Nephron (organoid): ENCODE measurements at regions not wholly inside any gene's neighbourhood (a gene's known extent, or its start where the extent isn't known, plus 50 kb on each side); places are given as distances from the start of the nearest gene placed in this dataset.

Source experiments
- H3K27ac Mint-ChIP-seq, 3 experiments: 2 replicates each; pipeline ENCODE4 v1.8.0; 2020; ENCODE audit warnings: mixed read lengths in 3 of 3, mild to moderate bottlenecking in 2 of 3, moderate library complexity in 1 of 3
- H3K27me3 Mint-ChIP-seq: 2 replicates; pipeline ENCODE4 v1.8.0; 2021; ENCODE audit warnings: low read depth, mild to moderate bottlenecking, moderate library complexity, mixed read lengths
- H3K36me3 Mint-ChIP-seq: 2 replicates; pipeline ENCODE4 v1.8.0; 2020; ENCODE audit warnings: low read depth, mixed read lengths
- H3K4me1 Mint-ChIP-seq: 2 replicates; pipeline ENCODE4 v1.8.0; 2020; ENCODE audit warnings: mixed read lengths
- H3K4me3 Mint-ChIP-seq, 3 experiments: 2 replicates each; pipeline ENCODE4 v1.8.0; 2020; ENCODE audit warnings: mild to moderate bottlenecking in 3 of 3, mixed read lengths in 3 of 3, moderate library complexity in 2 of 3
- H3K9me3 Mint-ChIP-seq: 2 replicates; pipeline ENCODE4 v1.8.0; 2020; ENCODE audit warnings: mixed read lengths
- TF ChIP-seq, protein P1 (sequence below), 3 experiments: fragments of 200-600 bp; sonication (generic); IDR thresholded peaks; one replicate each; pipeline ENCODE4 v1.5.0; 2021; ENCODE audit warnings: antibody characterized with exemption in 3 of 3; ENCODE audit not compliant: unreplicated experiment in 3 of 3

DNA sequence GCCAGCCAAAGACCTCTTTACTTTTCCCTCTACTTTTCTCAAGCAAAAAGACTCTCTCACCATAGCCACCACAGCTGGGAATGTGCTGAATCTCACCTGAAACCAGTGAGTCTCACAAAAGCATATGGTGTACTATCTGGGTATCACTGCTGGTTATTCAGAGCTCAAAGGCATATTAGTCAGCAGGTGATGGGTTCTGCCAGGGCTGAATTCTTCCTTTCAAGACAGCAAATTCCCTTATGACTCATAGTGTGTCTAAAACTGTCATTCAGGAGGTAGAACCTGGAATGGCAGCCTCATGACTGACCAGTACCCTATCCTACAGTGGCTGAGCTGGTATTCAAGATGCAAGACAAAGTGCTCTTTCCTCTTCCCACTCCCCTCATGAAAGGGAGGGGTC, 2859.1 kb downstream of the PCDH9 start:
- no peak overlapping the region for H3K27ac Mint-ChIP-seq
- no peaks in the 10 kb centered on the region for H3K27me3 Mint-ChIP-seq
- H3K36me3 Mint-ChIP-seq, result peaks cover 4% of the 10 kb centered on the region
- no peak overlapping the region for H3K4me3 Mint-ChIP-seq
- H3K9me3 Mint-ChIP-seq, result peaks cover 22% of the 10 kb centered on the region
- H3K4me1 Mint-ChIP-seq, result no peaks in the 10 kb centered on the region
- TF ChIP-seq, protein P1, sequence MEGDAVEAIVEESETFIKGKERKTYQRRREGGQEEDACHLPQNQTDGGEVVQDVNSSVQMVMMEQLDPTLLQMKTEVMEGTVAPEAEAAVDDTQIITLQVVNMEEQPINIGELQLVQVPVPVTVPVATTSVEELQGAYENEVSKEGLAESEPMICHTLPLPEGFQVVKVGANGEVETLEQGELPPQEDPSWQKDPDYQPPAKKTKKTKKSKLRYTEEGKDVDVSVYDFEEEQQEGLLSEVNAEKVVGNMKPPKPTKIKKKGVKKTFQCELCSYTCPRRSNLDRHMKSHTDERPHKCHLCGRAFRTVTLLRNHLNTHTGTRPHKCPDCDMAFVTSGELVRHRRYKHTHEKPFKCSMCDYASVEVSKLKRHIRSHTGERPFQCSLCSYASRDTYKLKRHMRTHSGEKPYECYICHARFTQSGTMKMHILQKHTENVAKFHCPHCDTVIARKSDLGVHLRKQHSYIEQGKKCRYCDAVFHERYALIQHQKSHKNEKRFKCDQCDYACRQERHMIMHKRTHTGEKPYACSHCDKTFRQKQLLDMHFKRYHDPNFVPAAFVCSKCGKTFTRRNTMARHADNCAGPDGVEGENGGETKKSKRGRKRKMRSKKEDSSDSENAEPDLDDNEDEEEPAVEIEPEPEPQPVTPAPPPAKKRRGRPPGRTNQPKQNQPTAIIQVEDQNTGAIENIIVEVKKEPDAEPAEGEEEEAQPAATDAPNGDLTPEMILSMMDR (IDR thresholded peaks at IDR 0.05; ENCODE audit: unreplicated experiment in 3 of 3), result no peak

DNA sequence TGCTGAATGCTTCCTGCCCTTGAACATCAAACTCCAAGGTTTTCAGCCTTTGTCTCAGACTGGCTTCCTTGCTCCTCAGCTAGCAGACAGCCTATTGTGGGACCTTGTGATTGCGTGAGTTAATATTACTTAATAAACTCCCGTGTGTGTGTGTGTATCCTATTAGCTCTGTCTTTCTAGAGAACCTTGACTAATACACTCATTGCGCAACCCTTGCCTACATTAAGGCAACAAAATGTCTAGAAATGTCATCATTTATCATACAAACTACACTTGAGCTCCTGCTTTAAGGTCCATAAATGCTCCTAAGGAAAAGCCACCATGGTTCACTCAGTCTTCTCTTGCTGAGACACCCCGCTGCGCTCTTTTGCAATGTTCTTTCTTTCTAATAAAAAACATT, 2861.0 kb downstream of the PCDH9 start:
- Mint-ChIP-seq H3K27me3 (no peaks in the 10 kb centered on the region), H3K4me3 (no peak overlapping the region), H3K27ac (no peak overlapping the region), H3K36me3 (peaks cover 4% of the 10 kb centered on the region), H3K9me3 (peaks cover 19% of the 10 kb centered on the region), H3K4me1 (no peaks in the 10 kb centered on the region)
- TF ChIP-seq, protein P1 (IDR thresholded peaks at IDR 0.05; ENCODE audit: unreplicated experiment in 3 of 3), result no peak

DNA sequence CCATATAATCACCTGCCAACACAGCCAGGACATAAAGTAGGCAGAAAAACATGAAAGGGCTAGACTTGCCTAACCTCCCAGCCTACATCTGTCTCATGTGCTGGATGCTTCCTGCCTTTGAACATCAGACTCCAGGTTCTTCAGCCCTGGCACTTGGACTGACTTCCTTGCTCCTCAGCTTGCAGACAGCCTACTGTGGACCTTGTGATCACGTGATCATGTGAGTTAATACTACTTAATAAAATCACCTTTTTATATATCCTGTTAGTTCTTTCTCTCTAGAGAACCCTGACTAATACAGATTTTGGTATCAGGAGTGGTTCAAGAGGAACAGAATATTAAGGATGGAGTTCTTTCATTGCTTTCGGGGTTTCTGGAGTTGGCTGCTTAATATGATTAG, 2867.6 kb downstream of the PCDH9 start:
- Mint-ChIP-seq H3K27ac (no peak overlapping the region), H3K27me3 (no peaks in the 10 kb centered on the region), H3K4me3 (no peak overlapping the region), H3K36me3 (no peaks in the 10 kb centered on the region), H3K4me1 (no peaks in the 10 kb centered on the region), H3K9me3 (peaks cover 3% of the 10 kb centered on the region)
- TF ChIP-seq, protein P1 (IDR thresholded peaks at IDR 0.05; ENCODE audit: unreplicated experiment in 3 of 3), result no peak

DNA sequence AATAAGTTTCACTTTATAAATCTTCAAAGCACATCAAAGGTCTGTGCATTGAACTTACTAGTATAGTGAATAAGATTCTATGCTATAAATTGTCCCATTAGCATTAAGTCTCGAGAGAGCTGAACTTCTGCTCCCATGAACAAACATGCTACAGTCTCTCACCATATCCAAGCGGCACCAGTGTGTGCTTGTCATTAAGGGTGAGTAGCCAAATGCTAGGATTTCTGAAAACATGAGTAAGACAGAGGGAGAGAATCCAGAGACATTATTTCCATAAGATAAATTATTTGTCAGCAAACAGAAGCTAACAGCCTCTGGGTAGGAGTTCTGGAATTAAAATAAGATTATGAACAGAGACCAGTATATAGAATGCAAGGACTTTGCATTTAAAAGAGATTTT, 2882.5 kb downstream of the PCDH9 start:
- Mint-ChIP-seq H3K4me1 (peaks cover 6% of the 10 kb centered on the region), H3K27me3 (no peaks in the 10 kb centered on the region), H3K9me3 (peaks cover 9% of the 10 kb centered on the region), H3K27ac (no peak overlapping the region), H3K36me3 (no peaks in the 10 kb centered on the region), H3K4me3 (no peak overlapping the region)
- TF ChIP-seq, protein P1 (IDR thresholded peaks at IDR 0.05; ENCODE audit: unreplicated experiment in 3 of 3), result no peak

DNA sequence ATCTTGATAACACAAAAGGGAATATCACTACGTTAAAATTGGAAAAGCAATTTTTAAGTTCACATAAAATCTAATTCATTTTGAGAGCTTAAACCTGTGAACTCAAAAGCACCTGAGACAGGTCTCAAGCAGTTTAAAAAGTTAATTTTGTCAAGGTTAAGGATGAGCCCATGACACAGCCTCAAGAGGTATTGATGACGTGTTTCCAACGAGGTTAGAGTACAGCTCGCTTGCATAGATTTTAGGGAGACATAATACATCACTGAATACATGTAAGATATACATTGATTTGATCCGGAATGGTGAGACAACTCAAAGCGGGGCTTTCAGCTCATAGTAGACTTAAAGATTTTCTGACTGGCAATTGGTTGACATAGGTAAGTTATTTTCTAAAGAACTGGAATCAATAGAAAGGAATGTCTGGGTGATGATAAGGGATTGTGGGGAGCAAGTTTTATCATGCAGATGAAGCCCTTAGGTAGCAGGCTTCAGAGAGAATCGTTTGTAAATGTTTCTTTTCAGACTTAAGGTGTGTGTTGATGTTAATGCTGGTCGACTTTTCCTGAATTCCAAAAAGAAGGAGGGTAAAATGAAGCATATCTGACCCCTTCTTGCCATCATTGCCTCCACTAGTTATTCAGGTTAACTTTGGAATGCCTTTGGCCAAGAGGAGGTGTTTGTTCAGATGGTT, 2890.6 kb downstream of the PCDH9 start:
- no peaks in the 10 kb centered on the region for H3K4me1 Mint-ChIP-seq
- H3K9me3 Mint-ChIP-seq, result peaks cover 14% of the 10 kb centered on the region
- TF ChIP-seq, protein P1 (IDR thresholded peaks at IDR 0.05; ENCODE audit: unreplicated experiment in 3 of 3), result no peak

DNA sequence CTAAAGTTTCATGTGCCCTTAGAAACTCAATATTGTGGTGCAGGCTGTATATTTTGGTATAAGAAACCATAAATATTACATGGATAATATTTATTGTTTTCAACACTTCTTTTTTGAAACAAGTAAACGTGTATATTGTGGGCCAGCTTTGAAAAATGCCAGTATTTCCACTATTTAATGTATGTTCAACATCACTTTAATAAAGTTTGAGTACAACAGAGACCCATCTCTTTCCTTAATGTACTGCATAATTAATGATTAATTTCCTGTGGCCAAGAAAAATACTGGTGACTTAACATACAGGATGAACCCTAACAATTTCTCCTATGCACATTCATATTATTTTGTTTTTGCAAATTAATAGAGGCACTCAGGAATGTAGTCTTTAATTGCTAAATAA, 2891.5 kb downstream of the PCDH9 start:
- Mint-ChIP-seq H3K27me3 (no peaks in the 10 kb centered on the region), H3K4me3 (no peak overlapping the region), H3K27ac (no peak overlapping the region), H3K9me3 (peaks cover 14% of the 10 kb centered on the region), H3K36me3 (no peaks in the 10 kb centered on the region), H3K4me1 (no peaks in the 10 kb centered on the region)
- TF ChIP-seq, protein P1 (IDR thresholded peaks at IDR 0.05; ENCODE audit: unreplicated experiment in 3 of 3), result no peak

More for the DNA sequence above, 2890.6 kb downstream of the PCDH9 start:
- Mint-ChIP-seq H3K4me3 (no peak overlapping the region), H3K36me3 (no peaks in the 10 kb centered on the region), H3K27ac (no peak overlapping the region), H3K27me3 (no peaks in the 10 kb centered on the region)
